Pancreas (tissue), 10 donors: ENCODE measurements at regions not wholly inside any gene's neighbourhood (a gene's known extent, or its start where the extent isn't known, plus 50 kb on each side); places are given as distances from the start of the nearest gene placed in this dataset.
A peak's percentile ranks its signal among the peaks of the same experiment; 100 is the strongest.

ENCODE experiments used
- ATAC-seq, 4 donors: fragments of 200-7000 bp; cut with Tn5 transposase; one replicate each; pipeline versions ENCODE4 v1.8.0 to v1.9.1; 2020; ENCODE audit warnings: mild to moderate bottlenecking in 4 of 4, moderate library complexity in 4 of 4
- DNase-seq, 6 donors: peaks; one replicate each; pipeline ENCODE4 v3.0.0-alpha.2; 2020
- FAIRE-seq: peaks from 2 replicates; lab custom pipeline; 2012; peaks lifted over from hg19 to GRCh38; lab: Jason Lieb, UNC
- H3K27ac ChIP-seq, 4 donors: fragments of 200-600 bp; sonication (generic); 1 replicate in 3 of 4; 2 replicates in 1 of 4; pipeline versions ENCODE4 v1.5.0 to v1.8.0; 2020
- H3K27me3 ChIP-seq, 4 donors: fragments of 200-600 bp; one replicate each; pipeline ENCODE4 v1.8.0; 2021
- H3K36me3 ChIP-seq, 3 donors: fragments of 200-600 bp; sonication (generic) in 1 of 3; one replicate each; pipeline versions ENCODE4 v1.5.0 to v1.8.0; 2020 to 2021
- H3K4me1 ChIP-seq, 3 donors: fragments of 200-600 bp; one replicate each; pipeline ENCODE4 v1.8.0; 2021
- H3K4me3 ChIP-seq, 4 donors: fragments of 200-600 bp; sonication (generic) in 2 of 4; one replicate each; pipeline versions ENCODE4 v1.5.0 to v1.8.0; 2020 to 2021
- H3K9me3 ChIP-seq, 4 donors: fragments of 200-600 bp; one replicate each; pipeline ENCODE4 v1.8.0; 2021
- CTCF ChIP-seq, 4 donors: fragments of 200-600 bp; sonication (generic) in 3 of 4; IDR thresholded peaks; one replicate each; pipeline versions ENCODE4 v1.5.0 to v1.8.0; 2021; ENCODE audit warnings: antibody characterized with exemption in 4 of 4
- WGBS, 2 donors: extraction: QIAGEN DNeasy Blood & Tissue Kit; methylation state at CpG; one replicate each; pipeline ENCODE4 v1.1.7; 2013; 5-methylcytosine and 5-hydroxymethylcytosine counted together
- intact Hi-C, 3 donors: fragments of 100-400 bp; cut with DNase I; formaldehyde crosslinking; loops; one replicate each; pipeline versions ENCODE4 v1.11.1 to v1.14.2; 2022
- donor health status: healthy with polysubstance abuse.
- donor health status: DM: no; HTN: no; CAD: no; lungs with moderate emphysema.
- donor health status: DM: no; HTN: no; CAD: no.
- donor health status: control.
- donor health status: control.
- donor health status: Bipolar disorder and iron deficiency.
- donor health status: DM: yes; HTN: yes; CAD: no.
- donor health status: DM: no; HTN: no; CAD: no.
- donor health status: DM: no; HTN: no; CAD: no.
- donor health status: DM: yes; HTN: yes; CAD: no.

DNA sequence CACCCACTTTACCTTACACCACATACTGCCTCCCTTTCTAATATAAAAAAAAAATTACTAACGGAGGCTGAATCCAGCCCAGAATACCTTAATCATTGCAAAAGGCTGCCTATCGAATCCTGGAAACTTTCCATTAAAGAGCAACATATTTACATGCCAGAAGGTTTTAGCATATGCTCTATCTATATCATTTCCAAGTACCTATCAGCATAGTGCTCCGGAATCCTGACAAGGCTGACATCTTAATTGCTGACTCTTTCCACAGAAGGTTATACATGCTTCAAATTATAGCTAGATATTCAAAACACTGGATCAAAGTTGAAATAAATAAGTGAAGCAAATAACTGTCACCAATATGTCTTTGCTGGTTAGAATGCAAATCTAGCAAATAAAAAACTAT, 170.9 kb upstream of the CDK1 start:
- intact Hi-C loops = no loop called here
- no peaks in the 10 kb centered on the region for H3K9me3 ChIP-seq
- WGBS, 2 donors = 58 to 81% methylated on average over 3 of the region's 3 CpGs
- TF ChIP-seq CTCF (IDR thresholded peaks at IDR 0.05) = no peak
- H3K27ac ChIP-seq = no peak overlapping the region
- H3K36me3 ChIP-seq = no peaks in the 10 kb centered on the region
- no peak overlapping the region for H3K4me3 ChIP-seq
- DNase-seq (no peak), FAIRE-seq (no peak), ATAC-seq (no peak)
- no peaks in the 10 kb centered on the region for H3K27me3 ChIP-seq
- no peaks in the 10 kb centered on the region for H3K4me1 ChIP-seq

DNA sequence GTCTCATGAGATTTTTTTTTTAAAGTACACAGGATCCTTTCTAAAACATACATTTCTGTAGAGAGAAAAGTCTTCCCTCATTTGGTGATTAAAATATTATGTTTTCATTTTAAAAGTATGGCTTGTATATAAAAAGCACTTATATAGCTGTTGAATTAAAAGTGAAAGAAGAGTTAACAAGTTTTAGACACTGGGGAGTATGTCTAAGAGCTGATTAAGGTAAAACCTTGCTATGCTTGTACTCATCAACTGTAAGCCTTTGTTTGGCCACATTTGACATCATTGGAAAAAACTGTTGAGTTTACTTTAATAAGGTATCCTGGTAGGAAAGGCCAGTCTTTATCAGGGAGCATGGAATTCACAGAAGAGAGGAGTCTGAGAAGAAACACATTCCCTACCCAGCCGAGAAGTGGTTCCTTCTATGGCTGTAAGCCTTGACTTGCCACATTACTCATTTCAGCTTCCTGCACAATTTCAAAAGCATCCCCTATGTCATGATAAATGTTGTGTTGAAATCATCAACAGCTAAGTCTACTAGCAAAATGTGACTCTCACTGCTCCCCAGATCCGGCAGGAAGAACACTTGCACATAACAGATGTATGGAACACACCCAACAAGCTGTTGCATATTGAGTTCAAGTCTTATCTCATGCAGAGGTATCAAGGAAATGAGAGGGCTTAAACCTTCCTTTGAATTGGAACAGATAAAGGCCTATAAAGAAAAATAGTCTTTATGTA, 171.8 kb upstream of the CDK1 start:
- TF ChIP-seq CTCF (IDR thresholded peaks at IDR 0.05) = no peak
- FAIRE-seq = peak; percentile 53
- no peak overlapping the region for H3K4me3 ChIP-seq
- WGBS, 2 donors = 70 to 73% methylated on average over 2 of the region's 2 CpGs
- no peak for DNase-seq
- ATAC-seq = no peak
- no peak overlapping the region for H3K27ac ChIP-seq
- no peaks in the 10 kb centered on the region for H3K4me1 ChIP-seq
- H3K27me3 ChIP-seq = no peaks in the 10 kb centered on the region
- H3K36me3 ChIP-seq = no peaks in the 10 kb centered on the region
- intact Hi-C loops = no loop called here
- no peaks in the 10 kb centered on the region for H3K9me3 ChIP-seq

DNA sequence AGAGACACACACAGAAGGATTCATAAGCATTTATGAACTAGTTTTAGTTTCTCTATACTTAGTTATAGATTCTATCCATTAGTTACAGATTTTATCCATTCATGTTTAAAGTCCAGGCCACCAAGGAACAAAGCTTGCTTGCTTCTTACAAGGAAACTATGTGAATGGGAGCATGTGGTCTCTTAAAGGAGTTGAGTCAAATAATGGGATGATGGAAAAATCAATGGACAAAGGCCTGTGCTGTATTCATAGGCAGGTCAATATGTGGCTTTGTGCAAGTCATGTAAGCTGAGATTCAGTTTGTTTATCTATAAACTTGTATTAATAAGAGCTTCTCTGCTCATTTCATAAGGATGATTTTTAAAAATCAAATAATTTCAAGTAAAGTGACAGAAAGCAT, 172.8 kb upstream of the CDK1 start:
- Histone ChIP-seq H3K27me3 (no peaks in the 10 kb centered on the region), H3K36me3 (no peaks in the 10 kb centered on the region), H3K9me3 (no peaks in the 10 kb centered on the region), H3K4me3 (no peak overlapping the region), H3K27ac (no peak overlapping the region), H3K4me1 (no peaks in the 10 kb centered on the region)
- intact Hi-C loops = no loop called here
- DNase-seq = no peak
- no peak for TF ChIP-seq CTCF (IDR thresholded peaks at IDR 0.05)
- no peak for ATAC-seq
- no peak for FAIRE-seq

DNA sequence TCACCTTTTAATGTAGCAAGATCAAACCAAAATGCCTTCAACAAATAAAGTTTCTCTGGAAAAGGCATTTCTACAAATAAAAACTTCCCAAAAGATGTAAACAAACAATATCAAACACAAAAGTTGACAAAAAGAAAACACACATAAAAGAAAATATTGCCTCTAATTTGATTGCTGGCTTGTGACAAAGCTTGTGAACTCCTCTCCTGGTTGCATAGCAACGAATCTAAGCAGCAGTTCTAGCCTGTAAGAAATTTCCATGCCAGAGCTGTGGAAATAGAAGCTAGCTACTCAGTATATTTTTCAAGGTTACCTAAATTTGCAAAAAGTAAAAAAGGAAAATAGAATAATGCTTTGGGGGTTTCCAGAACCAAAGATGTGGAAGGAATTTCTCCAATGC, 173.9 kb upstream of the CDK1 start:
- WGBS, 2 donors = 57 to 67% methylated on average over 1 of the region's 1 CpG
- Histone ChIP-seq H3K4me3 (no peak overlapping the region), H3K27ac (no peak overlapping the region), H3K9me3 (no peaks in the 10 kb centered on the region), H3K27me3 (no peaks in the 10 kb centered on the region), H3K4me1 (no peaks in the 10 kb centered on the region), H3K36me3 (no peaks in the 10 kb centered on the region)
- ATAC-seq (peak in 2 of 4 donors; percentile 43 to 63), FAIRE-seq (no peak), DNase-seq (no peak)
- intact Hi-C loops = no loop called here
- no peak for TF ChIP-seq CTCF (IDR thresholded peaks at IDR 0.05)

GRCh38 chr10:60597513-60597912, 180.8 kb upstream of the CDK1 start:
- WGBS, 2 donors = 97 to 100% methylated on average over 1 of the region's 1 CpG
- Histone ChIP-seq H3K36me3 (no peaks in the 10 kb centered on the region), H3K27me3 (no peaks in the 10 kb centered on the region), H3K4me3 (no peak overlapping the region), H3K4me1 (no peaks in the 10 kb centered on the region), H3K27ac (no peak overlapping the region), H3K9me3 (peaks cover 0 to 4% (median 0%) of the 10 kb centered on the region in 4 donors)
- DNase-seq (no peak), ATAC-seq (no peak), FAIRE-seq (no peak)
- TF ChIP-seq CTCF (IDR thresholded peaks at IDR 0.05) = no peak
- intact Hi-C loops = no loop called here
